Transverse colon (tissue), 4 donors: ENCODE measurements at regions not wholly inside any gene's neighbourhood (a gene's known extent, or its start where the extent isn't known, plus 50 kb on each side); places are given as distances from the start of the nearest gene placed in this dataset.
A peak's percentile ranks its signal among the peaks of the same experiment; 100 is the strongest.
"Not testable (repeated sequence)": the region's sequence is repeated elsewhere in the genome, so short reads cannot be mapped to it uniquely, and the experiment has no call there.

Experiments used
- DNase-seq: peaks from one replicate; pipeline ENCODE4 v3.0.0-alpha.2; 2019
- H3K27ac ChIP-seq, 4 donors: fragments of 200-600 bp; sonication (generic); 2 replicates each; pipeline ENCODE4 v1.5.1; 2016 to 2018; ENCODE audit warnings: inconsistent platforms in 4 of 4
- H3K27me3 ChIP-seq: fragments of 200-600 bp; sonication (generic); 2 replicates; pipeline ENCODE4 v1.5.1; 2017; ENCODE audit warnings: inconsistent platforms
- H3K36me3 ChIP-seq, 4 donors: fragments of 200-600 bp; sonication (generic); 2 replicates each; pipeline ENCODE4 v1.5.1; 2017 to 2019; ENCODE audit warnings: inconsistent platforms in 4 of 4
- H3K4me1 ChIP-seq, 4 donors: fragments of 200-600 bp; sonication (generic); 2 replicates each; pipeline ENCODE4 v1.5.1; 2017 to 2020; ENCODE audit warnings: inconsistent platforms in 4 of 4
- H3K4me3 ChIP-seq, 4 donors: fragments of 200-600 bp; sonication (generic); 1 replicate in 1 of 4; 2 replicates in 3 of 4; pipeline versions ENCODE4 v1.5.1 to v1.6.1; 2017 to 2019; ENCODE audit warnings: inconsistent platforms in 4 of 4
- H3K9me3 ChIP-seq, 2 donors: fragments of 200-600 bp; sonication (generic); 2 replicates each; pipeline ENCODE4 v1.5.1; 2017 to 2019; ENCODE audit warnings: inconsistent platforms in 2 of 2
- CTCF ChIP-seq, 5 experiments: fragments of 200-600 bp in 3 of 5; fragments of 450-650 bp in 2 of 5; sonication (generic) in 3 of 5; IDR thresholded peaks; 1 replicate in 2 of 5; 2 replicates in 3 of 5; pipeline ENCODE4 v1.5.1; 2016 to 2017; ENCODE audit warnings: antibody characterized with exemption in 5 of 5, inconsistent platforms in 3 of 5, mild to moderate bottlenecking in 2 of 5, moderate library complexity in 1 of 5
- EP300 ChIP-seq: sonication (generic); formaldehyde crosslinking; IDR thresholded peaks from one replicate; pipeline ENCODE4 v1.6.1; 2017; ENCODE audit warnings: antibody characterized with exemption, low read depth
- POLR2A ChIP-seq: fragments of 450-650 bp; IDR thresholded peaks from one replicate; pipeline ENCODE4 v1.6.1; 2016; ENCODE audit warnings: antibody characterized with exemption, mild to moderate bottlenecking, moderate library complexity
- POLR2AphosphoS5 ChIP-seq, 3 donors: sonication (generic); formaldehyde crosslinking; IDR thresholded peaks; one replicate each; pipeline ENCODE4 v1.6.1; 2016; ENCODE audit warnings: antibody characterized with exemption in 3 of 3
- WGBS, 2 donors: methylation state at CpG; one replicate each; pipeline ENCODE4 v1.1.5; 2018; ENCODE audit warnings: low coverage in 1 of 2; 5-methylcytosine and 5-hydroxymethylcytosine counted together
- in situ Hi-C, 4 donors: fragments of 200-750 bp; cut with MboI; loops; one replicate each; pipeline versions ENCODE4 v1.15.0 to v1.15.1; 2017; ENCODE audit warnings: low sequenced_read_pairs in 3 of 4, low pct_ligation_motif_present in 1 of 4, low pct_unique_long_range_greater_than_20kb in 1 of 4
- intact Hi-C: fragments of 100-400 bp; cut with DNase I; formaldehyde crosslinking; loops from one replicate; pipeline ENCODE4 v1.15.1; 2023; ENCODE audit warnings: low total_unique reads

- TF ChIP-seq POLR2AphosphoS5 (IDR thresholded peaks at IDR 0.05): no peak
- TF ChIP-seq POLR2A: no peak
- no peak for TF ChIP-seq CTCF (IDR thresholded peaks at IDR 0.05)
- no peak for TF ChIP-seq EP300
Measured at GRCh38 chr12:85462888-85463287, 182.9 kb downstream of the ALX1 start.

GRCh38 chr12:85466890-85467289, 186.9 kb downstream of the ALX1 start:
- Histone ChIP-seq H3K27ac (no peak overlapping the region), H3K36me3 (no peaks in the 10 kb centered on the region), H3K27me3 (peaks cover 5% of the 10 kb centered on the region), H3K4me3 (no peak overlapping the region), H3K4me1 (peaks cover 0 to 7% (median 2%) of the 10 kb centered on the region in 4 donors), H3K9me3 (no peaks in the 10 kb centered on the region)
- TF ChIP-seq POLR2A: no peak
- TF ChIP-seq POLR2AphosphoS5 (IDR thresholded peaks at IDR 0.05): no peak
- TF ChIP-seq CTCF (IDR thresholded peaks at IDR 0.05): no peak
- TF ChIP-seq EP300: no peak
- in situ Hi-C loops: loop anchor here in 1 of 4 donors (10.0 kb wide), 1 partner anchor 398 kb away; no protein-coding TSS in a partner anchor
- DNase-seq: no peak
- intact Hi-C loops: no loop called here

More at GRCh38 chr12:85462888-85463287, 182.9 kb downstream of the ALX1 start:
- DNase-seq: no peak
- H3K36me3 ChIP-seq: no peaks in the 10 kb centered on the region
- intact Hi-C loops (no loop called here), in situ Hi-C loops (loop anchor here in 1 of 4 donors (10.0 kb wide), 1 partner anchor 402 kb away; no protein-coding TSS in a partner anchor)
- WGBS, 2 donors: 67 to 71% methylated on average over 4 of the region's 4 CpGs
- peaks cover 0 to 7% (median 0%) of the 10 kb centered on the region in 4 donors for H3K4me1 ChIP-seq
- peaks cover 5% of the 10 kb centered on the region for H3K27me3 ChIP-seq
- H3K9me3 ChIP-seq: no peaks in the 10 kb centered on the region
- H3K4me3 ChIP-seq: no peak overlapping the region
- no peak overlapping the region for H3K27ac ChIP-seq

- peak overlapping the region; percentile 25 to 51 (median 28) for H3K4me3 ChIP-seq
- intact Hi-C loops: no loop called here
- peak; percentile 45 for DNase-seq
- WGBS, 2 donors: 20 to 23% methylated on average over 14 to 15 of the region's 15 CpGs
- H3K27ac ChIP-seq: no peak overlapping the region
- in situ Hi-C loops: loop anchor here in 1 of 4 donors (10.0 kb wide), 1 partner anchor 396 kb away; no protein-coding TSS in a partner anchor
- peaks cover 5% of the 10 kb centered on the region for H3K27me3 ChIP-seq
- H3K4me1 ChIP-seq: peaks cover 0 to 7% (median 2%) of the 10 kb centered on the region in 4 donors
- TF ChIP-seq POLR2A (no peak), CTCF (IDR thresholded peaks at IDR 0.05) (peak; percentile 68 to 78 (median 75)), EP300 (no peak)
- no peaks in the 10 kb centered on the region for H3K36me3 ChIP-seq
- H3K9me3 ChIP-seq: no peaks in the 10 kb centered on the region
Measured at GRCh38 chr12:85468356-85469157, 188.5 kb downstream of the ALX1 start.

- not testable (repeated sequence) for H3K9me3 ChIP-seq, DNase-seq, H3K27ac ChIP-seq, H3K4me1 ChIP-seq, H3K27me3 ChIP-seq, H3K36me3 ChIP-seq
- in situ Hi-C loops: loop anchor here in 3 of 4 donors (5.0 to 10.0 kb wide), 2 partner anchors 395 to 398 kb away; no protein-coding TSS in a partner anchor
- WGBS, 2 donors: 38% methylated on average over 5 of the region's 5 CpGs; no CpG with 5 or more reads in 1 of the 2 donors
- intact Hi-C loops: loop anchor here (10.0 kb wide), 1 partner anchor 405 kb away; the partner anchor contains the start of gene NTS
- H3K4me3 ChIP-seq: peak overlapping the region in 3 of 4 donors; percentile 28 to 51 (median 28)
Measured at GRCh38 chr12:85469158-85470086, 189.4 kb downstream of the ALX1 start.

GRCh38 chr12:85475277-85475676, 195.3 kb downstream of the ALX1 start:
- H3K27me3 ChIP-seq, H3K4me1 ChIP-seq, H3K36me3 ChIP-seq, H3K9me3 ChIP-seq, H3K27ac ChIP-seq, H3K4me3 ChIP-seq, DNase-seq: not testable (repeated sequence)
- intact Hi-C loops: loop anchor here (10.0 kb wide), 1 partner anchor 400 kb away; the partner anchor contains the start of gene NTS
- 87% methylated on average over 1 of the region's 1 CpG; no CpG with 5 or more reads in 1 of the 2 donors for WGBS, 2 donors
- in situ Hi-C loops: loop anchor here in 2 of 4 donors (10.0 to 25.0 kb wide), 2 partner anchors 387 to 390 kb away; partner anchors contain the start of gene NTS (in 1 of the 2)
